IMR-90 (cell line): ENCODE measurements at regions not wholly inside any gene's neighbourhood (a gene's known extent, or its start where the extent isn't known, plus 50 kb on each side); places are given as distances from the start of the nearest gene placed in this dataset.

Experiments used
- CTCF ChIP-seq: conservative IDR thresholded peaks from 2 replicates; pipeline ENCODE4 v1.5.1; 2012; ENCODE audit warnings: mild to moderate bottlenecking, low read depth, low read length, improper control_type of control experiment
- FOS ChIP-seq: fragments of 150-350 bp; IDR thresholded peaks from 2 replicates; pipeline ENCODE4 v1.6.1; 2016; ENCODE audit warnings: low read depth, low read length

- TF ChIP-seq CTCF (no peak), FOS (no peak)
These were observed 179.4 kb downstream of the NRN1 start for GRCh38 chr6:5827056-5827904.
